Activated naive CD4-positive, alpha-beta T cell treated with anti-CD3 and anti-CD28 coated beads, Interleukin-2, amount 10 ng/mL, durations not matched to agents 7 days and 5 days (primary cell): ENCODE measurements at regions not wholly inside any gene's neighbourhood (a gene's known extent, or its start where the extent isn't known, plus 50 kb on each side); places are given as distances from the start of the nearest gene placed in this dataset.
A peak's percentile ranks its signal among the peaks of the same experiment; 100 is the strongest.

Experiments used
- CTCF ChIA-PET: fragments of 350-600 bp; sonication (Branson Sonifier 250); formaldehyde crosslinking; loops from one replicate; lab custom pipeline; 2021; ENCODE audit warnings: antibody characterized with exemption; lab: Charles Lee
- DNase-seq: peaks from one replicate; pipeline ENCODE4 v3.0.0-alpha.2; 2020
- H3K27ac Mint-ChIP-seq: one replicate; pipeline ENCODE4 v1.8.0; 2021; ENCODE audit warnings: mild to moderate bottlenecking, moderate library complexity, mixed read lengths
- H3K27me3 Mint-ChIP-seq: one replicate; pipeline ENCODE4 v1.8.0; 2021; ENCODE audit warnings: mild to moderate bottlenecking, mixed read lengths
- H3K36me3 Mint-ChIP-seq: one replicate; pipeline ENCODE4 v1.8.0; 2021; ENCODE audit warnings: mixed read lengths
- H3K4me1 Mint-ChIP-seq: one replicate; pipeline ENCODE4 v1.8.0; 2021; ENCODE audit warnings: mixed read lengths
- H3K4me3 Mint-ChIP-seq: one replicate; pipeline ENCODE4 v1.8.0; 2021; ENCODE audit warnings: mild to moderate bottlenecking, moderate library complexity, mixed read lengths
- H3K9me3 Mint-ChIP-seq: one replicate; pipeline ENCODE4 v1.8.0; 2021; ENCODE audit warnings: mixed read lengths

GRCh38 chr22:49310354-49310753, 517.3 kb downstream of the BRD1 start:
- H3K9me3 Mint-ChIP-seq: no peaks in the 10 kb centered on the region
- H3K27ac Mint-ChIP-seq: no peak overlapping the region
- DNase-seq: no peak
- H3K36me3 Mint-ChIP-seq: no peaks in the 10 kb centered on the region
- no peak overlapping the region for H3K4me3 Mint-ChIP-seq
- H3K4me1 Mint-ChIP-seq: no peaks in the 10 kb centered on the region
- peaks cover 19% of the 10 kb centered on the region for H3K27me3 Mint-ChIP-seq
- CTCF ChIA-PET: no interaction called here

- H3K9me3 Mint-ChIP-seq: no peaks in the 10 kb centered on the region
- CTCF ChIA-PET: no interaction called here
Measured at GRCh38 chr22:49308300-49308699, 519.4 kb downstream of the BRD1 start.

GRCh38 chr22:49307870-49308269, 519.8 kb downstream of the BRD1 start:
- Mint-ChIP-seq H3K9me3 (no peaks in the 10 kb centered on the region), H3K27me3 (peaks cover 19% of the 10 kb centered on the region), H3K4me3 (no peak overlapping the region), H3K36me3 (no peaks in the 10 kb centered on the region), H3K27ac (no peak overlapping the region), H3K4me1 (no peaks in the 10 kb centered on the region)
- no peak for DNase-seq
- CTCF ChIA-PET: no interaction called here

More at GRCh38 chr22:49308300-49308699, 519.4 kb downstream of the BRD1 start:
- Mint-ChIP-seq H3K27me3 (peaks cover 19% of the 10 kb centered on the region), H3K36me3 (no peaks in the 10 kb centered on the region), H3K4me3 (no peak overlapping the region), H3K27ac (no peak overlapping the region), H3K4me1 (no peaks in the 10 kb centered on the region)
- no peak for DNase-seq

DNA sequence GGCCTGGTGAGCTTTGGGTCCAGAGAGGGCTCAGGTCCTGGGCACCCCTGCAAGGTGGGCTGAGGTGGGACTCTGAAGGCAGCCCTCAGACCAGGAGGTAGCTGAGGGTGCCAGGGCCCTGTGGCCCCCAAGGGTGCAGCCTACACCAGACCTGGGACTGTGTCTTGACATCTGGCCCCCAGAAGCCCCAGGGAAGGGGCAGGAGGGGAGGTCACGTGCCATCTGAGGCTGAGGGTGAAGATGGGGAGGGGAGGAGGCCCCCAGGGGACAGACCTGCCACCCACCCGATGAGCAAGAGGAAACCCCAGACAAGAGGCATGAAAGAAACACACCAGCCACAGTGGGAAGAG, 520.2 kb downstream of the BRD1 start:
- Mint-ChIP-seq H3K27ac (no peak overlapping the region), H3K4me1 (no peaks in the 10 kb centered on the region), H3K27me3 (peaks cover 19% of the 10 kb centered on the region), H3K4me3 (no peak overlapping the region), H3K36me3 (no peaks in the 10 kb centered on the region), H3K9me3 (no peaks in the 10 kb centered on the region)
- CTCF ChIA-PET: no interaction called here
- DNase-seq: no peak

DNA sequence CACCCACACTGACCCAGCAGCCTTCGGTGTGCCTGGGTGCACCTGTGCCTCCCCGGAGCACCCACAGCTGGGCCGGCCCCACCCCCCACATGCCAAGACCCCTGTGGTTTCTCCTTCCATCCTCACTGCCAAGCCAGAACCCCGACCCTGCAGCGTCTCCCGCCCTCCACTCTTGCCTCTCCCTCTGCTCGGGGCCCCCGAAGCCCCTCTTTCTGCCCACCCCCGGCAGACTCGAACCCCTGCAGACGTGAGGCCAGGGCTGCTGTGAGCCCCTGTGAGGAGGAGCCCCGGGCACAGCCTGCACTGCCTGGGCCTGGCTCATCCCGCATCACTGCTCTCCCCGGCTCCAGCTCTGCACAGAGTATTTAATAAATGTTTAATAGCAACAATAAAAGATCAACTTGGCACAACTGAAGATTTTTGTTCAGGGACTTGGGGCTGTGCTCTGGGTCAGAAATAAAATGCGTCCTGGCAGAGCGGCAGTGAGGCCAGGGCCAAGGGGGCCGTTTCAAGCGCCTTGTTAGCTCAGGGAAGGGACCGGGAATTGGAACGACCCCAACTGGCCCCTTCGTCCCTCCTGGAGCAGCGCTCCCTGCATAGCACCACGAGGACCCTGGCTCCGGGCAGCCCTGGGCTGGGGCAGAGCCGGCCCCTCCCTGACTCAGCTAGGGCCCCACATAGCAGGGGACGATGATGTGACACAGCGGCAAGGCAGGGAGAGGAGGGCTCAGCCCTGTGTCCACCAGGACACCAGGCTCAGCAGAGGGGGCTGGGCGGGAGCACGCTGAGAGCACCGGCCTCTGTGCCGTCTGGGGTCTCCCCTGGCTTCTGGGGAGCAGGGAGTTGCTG, 520.8 kb downstream of the BRD1 start:
- Mint-ChIP-seq H3K36me3 (no peaks in the 10 kb centered on the region), H3K4me3 (no peak overlapping the region), H3K27me3 (peaks cover 14% of the 10 kb centered on the region), H3K4me1 (no peaks in the 10 kb centered on the region), H3K9me3 (no peaks in the 10 kb centered on the region), H3K27ac (no peak overlapping the region)
- DNase-seq: no peak
- CTCF ChIA-PET: no interaction called here

GRCh38 chr22:49305966-49306631, 521.6 kb downstream of the BRD1 start:
- CTCF ChIA-PET: interaction anchor here (0.5 to 1.5 kb wide), 6 partner anchors 12 to 792 kb away, joined by 3 to 5 read pairs (median 4); no protein-coding TSS in a partner anchor
- Mint-ChIP-seq H3K36me3 (no peaks in the 10 kb centered on the region), H3K27me3 (peaks cover 14% of the 10 kb centered on the region), H3K4me3 (no peak overlapping the region), H3K27ac (no peak overlapping the region), H3K9me3 (no peaks in the 10 kb centered on the region), H3K4me1 (no peaks in the 10 kb centered on the region)
- DNase-seq: no peak

GRCh38 chr22:49305214-49305965, 522.3 kb downstream of the BRD1 start:
- Mint-ChIP-seq H3K27ac (no peak overlapping the region), H3K4me1 (no peaks in the 10 kb centered on the region), H3K27me3 (peaks cover 12% of the 10 kb centered on the region), H3K36me3 (no peaks in the 10 kb centered on the region), H3K9me3 (no peaks in the 10 kb centered on the region), H3K4me3 (no peak overlapping the region)
- peak; percentile 67 for DNase-seq
- CTCF ChIA-PET: interaction anchor here (0.5 to 1.5 kb wide), 14 partner anchors 12 to 791 kb away, joined by 3 to 6 read pairs (median 4); no protein-coding TSS in a partner anchor

DNA sequence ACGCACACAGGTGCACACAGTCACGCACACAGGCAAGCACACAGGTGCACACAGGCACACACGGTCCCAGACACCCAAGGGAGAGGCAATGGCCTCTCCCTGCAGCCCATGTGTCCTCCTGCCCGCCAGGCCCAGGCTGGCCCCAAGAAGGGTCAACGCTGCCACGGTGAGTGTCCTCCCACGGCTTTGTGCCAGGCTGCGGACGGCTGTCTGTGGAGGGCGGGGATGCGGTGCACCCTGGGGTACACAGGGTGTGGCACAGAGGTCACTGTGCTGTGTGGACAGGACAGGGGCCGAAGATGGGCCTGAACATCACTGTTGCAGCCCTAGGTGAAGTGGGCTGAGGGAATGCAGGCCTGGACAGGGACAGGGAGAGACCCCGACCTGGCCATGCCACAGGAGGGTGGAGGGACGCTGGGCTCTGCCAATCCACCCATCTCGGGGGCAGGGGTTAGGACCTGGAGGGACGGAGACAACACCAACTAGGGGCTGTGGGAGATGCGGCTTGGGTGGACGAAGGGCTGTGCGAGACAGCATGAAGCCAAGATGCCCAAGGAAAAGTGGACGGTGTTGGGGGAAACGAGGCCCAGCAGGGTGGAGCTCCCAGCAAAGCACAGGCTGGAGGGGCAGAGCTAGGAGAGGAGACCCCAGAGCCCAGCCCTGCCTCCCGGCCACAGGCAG, 523.8 kb downstream of the BRD1 start:
- Mint-ChIP-seq H3K9me3 (no peaks in the 10 kb centered on the region), H3K4me1 (no peaks in the 10 kb centered on the region), H3K4me3 (no peak overlapping the region), H3K27ac (no peak overlapping the region), H3K27me3 (peaks cover 4% of the 10 kb centered on the region), H3K36me3 (no peaks in the 10 kb centered on the region)
- CTCF ChIA-PET: interaction anchor here (0.8 to 1.4 kb wide), 5 partner anchors 14 to 423 kb away, joined by 3 to 4 read pairs (median 3); no protein-coding TSS in a partner anchor
- DNase-seq: no peak

DNA sequence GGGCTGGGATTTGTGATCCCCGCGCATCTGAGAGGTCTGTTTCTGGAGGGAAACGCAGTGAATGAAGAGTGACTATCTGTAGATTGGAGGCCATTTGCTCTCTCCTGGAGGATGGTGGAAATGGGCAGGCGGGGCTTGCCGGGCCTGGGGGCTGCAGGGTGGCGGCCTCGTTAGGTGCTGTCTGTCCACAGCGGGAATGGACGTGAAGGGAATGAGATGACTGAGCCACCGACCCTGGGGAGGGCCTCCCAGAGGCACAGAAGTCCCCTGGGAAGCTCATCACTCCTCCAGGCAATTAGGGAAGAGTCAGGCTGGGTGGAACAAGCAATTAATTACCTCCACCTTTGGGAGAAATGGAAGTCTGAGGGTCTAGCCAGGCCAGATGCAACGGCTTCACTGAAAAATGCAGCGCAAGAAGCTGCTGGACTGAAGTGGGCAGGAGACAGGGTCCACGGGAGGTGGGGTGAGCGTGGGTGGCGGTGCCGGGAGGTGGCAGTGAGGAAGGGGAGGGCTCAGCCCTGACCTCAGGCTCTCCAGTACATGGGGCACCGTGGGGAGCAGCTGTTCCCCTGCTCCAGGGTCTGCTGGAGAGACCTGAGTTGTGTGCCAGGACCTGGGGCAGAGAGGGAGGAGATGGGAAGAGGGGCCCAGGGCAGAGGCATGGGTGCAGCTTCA, 524.5 kb downstream of the BRD1 start:
- H3K4me1 Mint-ChIP-seq: no peaks in the 10 kb centered on the region
- CTCF ChIA-PET: no interaction called here
- peaks cover 4% of the 10 kb centered on the region for H3K27me3 Mint-ChIP-seq
- H3K27ac Mint-ChIP-seq: no peak overlapping the region
- H3K4me3 Mint-ChIP-seq: no peak overlapping the region
- no peaks in the 10 kb centered on the region for H3K9me3 Mint-ChIP-seq
- no peak for DNase-seq
- H3K36me3 Mint-ChIP-seq: no peaks in the 10 kb centered on the region

- H3K4me1 Mint-ChIP-seq: no peaks in the 10 kb centered on the region
- no peaks in the 10 kb centered on the region for H3K9me3 Mint-ChIP-seq
- CTCF ChIA-PET: no interaction called here
- H3K27me3 Mint-ChIP-seq: no peaks in the 10 kb centered on the region
- H3K27ac Mint-ChIP-seq: no peak overlapping the region
- H3K36me3 Mint-ChIP-seq: no peaks in the 10 kb centered on the region
- no peak for DNase-seq
- no peak overlapping the region for H3K4me3 Mint-ChIP-seq
Measured at GRCh38 chr22:49302530-49302929, 525.1 kb downstream of the BRD1 start.

GRCh38 chr22:49302150-49302460, 525.6 kb downstream of the BRD1 start:
- Mint-ChIP-seq H3K4me1 (no peaks in the 10 kb centered on the region), H3K4me3 (no peak overlapping the region), H3K27me3 (no peaks in the 10 kb centered on the region), H3K36me3 (no peaks in the 10 kb centered on the region), H3K27ac (no peak overlapping the region), H3K9me3 (no peaks in the 10 kb centered on the region)
- no peak for DNase-seq
- CTCF ChIA-PET: no interaction called here

DNA sequence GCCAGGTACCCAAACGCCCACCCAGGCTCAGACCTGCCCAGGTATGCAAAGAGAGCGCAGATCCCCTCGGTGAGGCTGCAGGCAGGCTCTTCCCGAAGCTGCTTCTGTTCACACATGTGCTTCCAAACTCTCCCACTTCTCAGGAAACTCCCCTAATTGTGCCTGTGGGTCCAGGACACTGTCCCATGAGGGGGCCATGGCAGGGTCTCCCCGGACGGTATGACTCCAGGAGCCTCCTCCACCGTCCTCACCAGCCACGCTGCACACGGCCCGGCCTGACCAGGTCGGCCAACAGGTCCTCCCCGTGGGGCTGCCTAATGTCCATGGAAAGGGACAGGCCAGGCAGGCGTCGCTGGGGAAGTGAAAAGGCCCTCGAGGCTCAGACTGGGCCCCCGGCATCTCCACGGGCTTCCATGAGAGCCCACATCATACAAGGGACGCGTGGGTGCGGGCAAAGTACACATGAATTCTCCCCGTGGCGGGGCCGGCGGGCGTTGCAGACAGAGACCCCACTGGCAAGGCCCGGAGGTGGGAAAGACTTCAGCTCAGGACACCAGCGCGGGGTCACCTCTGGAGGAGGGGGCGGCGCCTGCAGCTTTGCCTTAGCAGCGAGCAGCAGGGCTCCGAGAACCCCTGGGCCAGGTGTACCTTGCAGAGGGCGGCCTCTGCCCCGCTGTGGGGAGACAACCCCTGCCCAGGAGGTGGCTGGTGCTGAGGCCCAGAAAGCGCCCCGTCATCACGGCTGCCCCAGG, 526.1 kb downstream of the BRD1 start:
- H3K9me3 Mint-ChIP-seq: no peaks in the 10 kb centered on the region

GRCh38 chr22:49300951-49301397, 526.7 kb downstream of the BRD1 start:
- Mint-ChIP-seq H3K4me1 (no peaks in the 10 kb centered on the region), H3K36me3 (no peaks in the 10 kb centered on the region), H3K27me3 (no peaks in the 10 kb centered on the region), H3K4me3 (no peak overlapping the region), H3K27ac (no peak overlapping the region), H3K9me3 (no peaks in the 10 kb centered on the region)
- CTCF ChIA-PET: no interaction called here
- DNase-seq: no peak

More for the DNA sequence above, 526.1 kb downstream of the BRD1 start:
- H3K4me3 Mint-ChIP-seq: no peak overlapping the region
- DNase-seq: no peak
- CTCF ChIA-PET: no interaction called here
- H3K27ac Mint-ChIP-seq: no peak overlapping the region
- H3K27me3 Mint-ChIP-seq: no peaks in the 10 kb centered on the region
- H3K4me1 Mint-ChIP-seq: no peaks in the 10 kb centered on the region
- H3K36me3 Mint-ChIP-seq: no peaks in the 10 kb centered on the region
